Bone marrow (tissue), 2 donors: ENCODE measurements at regions not wholly inside any gene's neighbourhood (a gene's known extent, or its start where the extent isn't known, plus 50 kb on each side); places are given as distances from the start of the nearest gene placed in this dataset.
A peak's percentile ranks its signal among the peaks of the same experiment; 100 is the strongest.
"Not testable (repeated sequence)": the region's sequence is repeated elsewhere in the genome, so short reads cannot be mapped to it uniquely, and the experiment has no call there.

Experiments used
- DNase-seq, 2 donors: peaks; one replicate each; lab custom pipeline; 2025; lab: John Stamatoyannopoulos, UW

DNA sequence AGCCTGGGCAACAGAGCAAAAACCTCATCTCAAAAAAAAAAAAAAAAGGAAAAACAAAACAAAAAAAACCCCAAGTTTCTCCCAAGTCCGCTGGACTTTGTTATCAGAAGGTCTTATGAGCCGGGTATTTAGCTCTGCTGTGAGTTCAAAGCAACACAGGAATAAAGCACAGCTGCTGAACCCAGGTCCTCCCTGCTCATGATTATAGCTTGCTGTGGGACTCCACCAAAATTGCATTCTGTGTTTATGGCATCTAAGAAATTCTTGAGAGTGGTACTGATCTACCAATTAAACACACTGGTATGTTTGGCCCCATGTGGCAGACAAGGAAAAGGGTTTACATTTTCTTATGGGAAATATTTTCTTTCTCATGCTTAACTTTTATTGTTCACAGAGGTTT lies 93.6 kb upstream of the NEDD9 start:
- DNase-seq, result no peak

GRCh38 chr6:11324453-11325015 lies 92.1 kb upstream of the NEDD9 start:
- peak in 1 of 2 donors; percentile 4 for DNase-seq

DNA sequence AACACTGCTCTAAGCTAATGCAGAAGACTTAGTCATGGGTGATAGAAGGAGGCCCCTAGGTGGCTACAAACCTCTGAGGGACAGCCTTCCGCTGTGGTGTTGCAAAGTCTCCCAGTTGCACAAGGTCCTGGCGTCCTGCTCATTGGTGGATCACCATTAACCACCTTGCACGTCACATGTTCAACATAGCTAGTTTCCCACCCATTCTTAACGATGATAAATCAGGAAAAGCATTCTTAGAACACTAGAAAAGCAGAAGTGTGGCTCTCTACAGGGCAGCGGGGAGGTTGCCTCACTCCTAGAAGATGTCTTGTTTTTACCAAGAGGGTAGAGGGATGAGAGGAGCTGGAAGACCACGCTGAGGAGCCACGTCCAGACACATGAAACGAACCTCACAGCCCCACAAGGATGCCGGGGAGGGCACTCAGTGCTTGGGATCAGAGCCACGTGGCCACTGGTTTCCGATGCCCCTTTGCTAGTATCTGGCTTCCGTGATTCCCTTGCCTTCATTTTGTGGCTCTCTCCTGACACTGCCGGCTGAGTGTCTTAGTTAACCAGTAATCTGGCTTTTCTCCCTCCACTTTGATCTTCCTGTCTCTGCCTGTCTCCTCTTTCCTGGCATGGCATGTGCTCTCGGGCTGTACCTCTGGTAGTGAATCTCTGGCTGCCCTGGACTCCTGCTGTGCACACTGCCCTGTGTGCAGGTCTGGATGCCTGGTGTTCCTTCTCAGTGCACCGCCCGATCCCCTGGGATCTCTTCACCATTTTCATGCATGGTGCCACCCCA lies 91.4 kb upstream of the NEDD9 start:
- peak; percentile 66 to 85 for DNase-seq

GRCh38 chr6:11322252-11322885 lies 89.9 kb upstream of the NEDD9 start:
- DNase-seq, result no peak

DNA sequence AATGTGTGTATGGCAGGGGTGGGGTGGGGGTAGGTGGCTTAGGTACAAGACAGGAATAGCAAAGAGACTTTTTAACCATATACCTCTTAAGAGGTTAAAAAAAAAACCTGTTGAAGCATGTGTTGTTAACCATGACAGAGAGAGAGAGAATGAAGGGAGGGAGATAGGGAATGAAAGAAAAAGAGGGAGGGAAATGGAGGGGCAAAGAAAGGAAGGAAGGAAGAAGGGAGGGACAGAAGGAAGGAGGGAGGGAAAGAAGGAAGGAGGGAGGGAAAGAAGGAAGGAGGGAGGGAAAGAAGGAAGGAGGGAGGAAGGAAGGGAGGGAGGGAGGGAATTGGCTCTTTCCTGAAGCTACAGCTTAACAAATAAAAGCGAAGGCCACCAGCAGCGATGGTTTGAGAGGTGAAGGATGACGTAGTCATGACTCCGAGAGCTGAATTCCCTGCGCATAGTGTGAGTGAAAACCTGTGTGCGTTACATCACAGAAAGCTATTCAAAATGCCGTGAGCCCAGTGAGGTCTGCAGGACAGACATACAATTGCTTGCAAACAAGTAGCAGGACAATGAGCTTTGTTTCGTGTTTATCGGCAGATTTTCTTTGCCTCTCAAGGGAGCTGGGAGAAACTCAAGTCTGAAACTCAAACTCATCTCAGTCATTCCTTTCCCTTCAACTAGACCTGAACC lies 88.6 kb upstream of the NEDD9 start:
- DNase-seq, result no peak

GRCh38 chr6:11318835-11319813 lies 86.7 kb upstream of the NEDD9 start:
- no peak for DNase-seq

- DNase-seq, result peak; percentile 18 to 98
Observed at GRCh38 chr6:11317885-11318771, 85.7 kb upstream of the NEDD9 start.

GRCh38 chr6:11315743-11316437 lies 83.4 kb upstream of the NEDD9 start:
- peak in 1 of 2 donors; percentile 49 for DNase-seq

DNA sequence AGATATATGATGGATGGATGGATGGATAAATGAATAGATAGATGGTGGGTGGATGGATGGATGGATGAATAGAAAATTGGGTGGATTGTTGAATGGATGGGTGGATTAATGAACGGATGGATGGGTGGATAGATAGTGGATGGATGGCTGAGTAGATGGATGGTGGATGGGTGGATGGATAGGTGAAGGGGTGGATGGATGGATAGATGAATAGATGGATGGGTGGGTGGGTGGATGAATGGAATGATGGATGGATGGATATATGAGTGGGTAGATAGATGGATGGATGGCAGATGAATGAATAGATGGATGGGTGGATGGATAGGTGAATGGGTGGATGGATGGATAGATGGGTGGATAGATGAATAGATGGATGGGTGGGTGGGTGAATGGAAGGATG lies 80.7 kb upstream of the NEDD9 start:
- DNase-seq, result no peak

DNA sequence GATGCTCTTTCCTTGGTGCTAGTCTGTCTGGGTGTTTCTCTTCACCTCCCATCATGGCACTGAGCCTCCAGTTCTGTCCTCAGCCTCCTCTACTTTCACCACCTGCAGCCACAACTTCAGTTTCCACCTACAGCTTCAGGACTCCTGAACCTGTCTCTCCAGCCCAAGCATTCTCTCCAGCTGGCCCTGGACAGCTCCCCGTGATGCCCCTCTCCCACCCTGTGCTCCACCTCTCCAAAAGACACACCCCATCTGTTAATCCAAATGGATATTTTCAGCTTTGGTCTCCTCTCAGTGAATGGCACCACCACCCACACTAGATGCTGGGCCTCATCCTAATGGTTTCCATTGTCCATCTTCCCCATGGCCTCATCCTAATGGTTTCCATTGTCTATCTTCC lies 79.5 kb upstream of the NEDD9 start:
- DNase-seq, result no peak

DNA sequence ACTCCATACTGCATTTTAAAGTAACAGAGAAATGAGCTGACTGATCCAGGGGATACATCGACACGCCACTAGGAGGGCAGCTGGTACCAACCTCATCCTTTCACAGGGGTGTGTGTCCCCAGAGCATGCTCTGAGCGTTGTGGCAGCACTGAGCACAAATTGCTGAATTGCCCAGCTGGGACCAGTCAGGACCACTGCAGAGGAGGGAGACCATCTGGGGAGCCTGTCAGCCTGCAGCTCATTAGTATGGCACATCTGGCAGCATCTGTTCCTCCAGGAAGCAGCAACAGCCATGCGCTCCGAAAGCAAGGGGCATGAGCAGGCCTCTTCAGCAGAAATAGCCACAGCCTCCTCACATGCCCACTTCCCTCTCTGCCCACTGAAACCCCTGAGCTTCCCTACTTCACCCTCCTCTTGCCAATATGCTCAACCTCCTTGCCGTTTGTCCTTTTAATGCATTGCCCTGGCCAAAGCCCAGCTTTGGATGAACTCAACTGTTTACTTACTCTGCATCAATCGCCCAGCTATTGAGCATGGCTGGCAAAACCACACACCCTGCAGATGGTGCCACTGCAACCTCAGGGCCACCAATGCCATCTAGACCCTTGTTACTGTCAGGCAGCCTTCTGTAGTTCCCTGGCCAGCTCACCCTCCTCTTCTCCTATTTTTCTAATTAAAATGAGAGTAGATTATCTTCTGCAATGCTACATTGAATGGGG lies 77.6 kb upstream of the NEDD9 start:
- peak in 1 of 2 donors; percentile 29 for DNase-seq

DNA sequence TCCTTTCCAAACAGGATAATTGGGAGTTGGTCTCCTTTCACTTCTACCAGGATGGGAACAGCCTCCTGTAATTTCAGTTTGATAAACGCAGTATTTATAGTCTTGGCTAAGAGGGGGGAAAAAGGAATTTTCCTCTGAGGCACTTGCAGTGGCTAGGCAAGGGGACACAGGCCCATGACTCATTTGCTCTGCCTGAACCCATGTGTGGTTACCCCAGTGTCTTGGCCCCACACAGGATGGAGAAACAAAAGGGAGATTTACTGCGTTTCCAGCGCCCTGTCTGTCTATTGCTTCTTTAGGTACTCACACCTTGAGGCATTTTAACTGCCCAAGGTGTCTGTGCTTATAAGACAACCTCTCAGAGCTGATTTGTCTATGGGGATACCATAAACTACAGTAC lies 74.8 kb upstream of the NEDD9 start:
- no peak for DNase-seq

DNA sequence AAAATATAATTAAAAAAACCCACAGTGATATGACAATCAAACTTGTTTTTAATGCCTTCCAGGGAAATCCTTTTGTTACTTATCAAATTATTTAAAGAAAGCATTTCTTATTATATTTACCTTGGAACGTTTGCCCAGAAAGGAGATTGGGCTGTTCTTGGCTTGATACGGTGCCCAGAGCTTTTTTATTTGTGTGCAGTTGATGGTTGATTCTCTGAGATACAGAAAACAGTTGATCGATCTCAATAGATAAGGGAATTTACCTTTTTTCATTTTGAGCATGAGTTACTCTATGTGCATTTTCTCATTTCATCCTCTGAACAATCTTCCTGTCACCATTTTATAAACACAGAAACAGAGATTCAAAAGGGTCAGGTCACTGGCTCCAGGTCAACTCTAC lies 72.5 kb upstream of the NEDD9 start:
- DNase-seq, result no peak

DNA sequence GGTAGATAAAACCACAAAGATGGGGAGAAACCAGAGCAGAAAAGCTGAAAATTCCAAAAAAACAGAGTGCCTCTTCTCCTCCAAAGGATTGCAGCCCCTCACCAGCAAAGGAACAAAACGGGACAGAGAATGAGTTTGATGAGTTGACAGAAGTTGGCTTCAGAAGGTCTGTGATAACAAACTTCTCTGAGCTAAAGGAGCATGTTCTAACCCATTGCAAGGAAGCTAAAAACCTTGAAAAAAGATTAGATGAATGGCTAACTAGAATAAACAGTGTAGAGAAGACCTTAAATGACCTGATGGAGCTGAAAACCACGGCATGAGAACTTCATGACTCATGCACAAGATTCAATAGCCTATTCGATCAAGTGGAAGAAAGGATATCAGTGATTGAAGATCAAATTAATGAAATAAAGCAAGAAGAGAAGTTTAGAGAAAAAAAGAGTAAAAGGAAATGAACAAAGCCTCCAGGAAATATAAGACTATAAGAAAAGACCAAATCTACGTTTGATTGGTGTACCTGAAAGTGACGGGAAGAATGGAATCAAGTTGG lies 67.5 kb upstream of the NEDD9 start:
- not testable (repeated sequence) for DNase-seq

DNA sequence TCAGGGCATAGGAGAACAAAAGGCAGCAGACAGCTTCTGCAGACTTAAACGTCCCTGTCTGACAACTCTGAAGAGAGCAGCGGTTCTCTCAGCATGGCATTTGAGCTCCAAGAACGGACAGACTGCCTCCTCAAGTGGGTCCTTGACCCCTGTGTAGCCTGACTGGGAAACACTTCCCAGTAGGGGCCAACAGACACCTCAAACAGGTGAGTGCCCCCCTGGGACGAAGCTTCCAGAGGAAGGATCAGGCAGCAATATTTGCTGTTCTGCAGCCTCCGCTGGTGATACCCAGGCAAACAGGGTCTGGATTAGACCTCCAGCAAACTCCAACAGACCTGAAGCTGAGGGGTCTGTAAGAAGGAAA lies 66.9 kb upstream of the NEDD9 start:
- not testable (repeated sequence) for DNase-seq

DNA sequence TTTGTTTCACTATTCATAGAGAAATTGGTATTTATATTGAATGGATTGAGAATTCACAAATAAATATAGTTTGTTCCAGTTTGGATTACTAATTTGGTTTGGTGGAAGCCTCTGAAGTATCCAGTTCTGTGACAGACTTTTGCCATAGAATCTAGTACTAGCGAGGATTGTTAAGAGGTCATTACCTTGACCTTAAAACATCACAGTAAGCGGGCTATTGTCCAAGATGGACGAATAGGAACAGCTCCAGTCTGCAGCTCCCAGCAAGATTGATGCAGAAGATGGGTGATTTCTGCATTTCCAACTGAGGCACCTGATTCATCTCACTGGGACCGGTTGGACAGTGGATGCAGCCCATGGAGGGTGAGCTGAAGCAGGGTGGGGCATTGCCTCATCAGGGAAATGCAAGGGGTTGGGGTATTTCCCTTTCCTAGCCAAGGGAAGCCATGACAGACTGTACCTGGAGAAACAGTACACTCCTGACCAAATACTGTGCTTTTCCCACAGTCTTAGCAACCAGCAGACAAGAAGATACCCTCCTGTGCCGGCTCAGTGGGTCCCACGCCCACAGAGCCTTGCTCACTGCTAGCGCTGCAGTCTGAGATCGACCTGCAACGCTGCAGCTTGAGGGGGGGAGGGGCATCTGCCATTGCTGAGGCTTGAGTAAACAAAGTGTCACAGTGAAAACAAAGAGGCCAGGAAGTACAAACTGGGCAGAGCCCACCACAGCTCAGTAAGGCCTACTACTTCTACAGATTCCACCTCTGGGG lies 66.4 kb upstream of the NEDD9 start:
- DNase-seq, result no peak

DNA sequence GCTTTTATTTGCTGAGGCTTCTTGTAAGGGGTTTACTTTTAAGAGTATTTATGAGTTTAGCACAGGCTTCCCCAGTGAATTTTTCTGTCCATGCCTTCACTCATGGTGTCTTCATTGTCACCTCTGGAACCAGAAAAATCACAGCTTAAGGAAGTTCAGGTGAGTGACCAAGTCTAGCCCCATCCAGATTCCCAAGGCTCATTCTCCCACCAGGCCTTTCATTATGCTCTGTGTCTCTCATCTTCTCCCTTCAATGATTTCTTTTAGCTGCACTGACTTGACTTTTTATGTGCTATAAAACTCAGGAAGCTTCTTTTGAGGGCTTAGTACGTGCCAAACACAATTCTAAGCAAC lies 64.9 kb upstream of the NEDD9 start:
- DNase-seq, result no peak
